NOMO-1 treated with dmso at 0.1 percent for 144 hours (cell line): ENCODE measurements at regions not wholly inside any gene's neighbourhood (a gene's known extent, or its start where the extent isn't known, plus 50 kb on each side); places are given as distances from the start of the nearest gene placed in this dataset.
"Not testable (repeated sequence)": the region's sequence is repeated elsewhere in the genome, so short reads cannot be mapped to it uniquely, and the experiment has no call there.

ENCODE experiments used
- DNase-seq: peaks from one replicate; lab custom pipeline; 2025; ENCODE audit not compliant: unreplicated experiment; lab: John Stamatoyannopoulos, UW

GRCh38 chr10:121357401-121357800 is 240.8 kb downstream of the FGFR2 start:
- DNase-seq: no peak

GRCh38 chr10:121362026-121362425 is 236.2 kb downstream of the FGFR2 start:
- DNase-seq: no peak

DNA sequence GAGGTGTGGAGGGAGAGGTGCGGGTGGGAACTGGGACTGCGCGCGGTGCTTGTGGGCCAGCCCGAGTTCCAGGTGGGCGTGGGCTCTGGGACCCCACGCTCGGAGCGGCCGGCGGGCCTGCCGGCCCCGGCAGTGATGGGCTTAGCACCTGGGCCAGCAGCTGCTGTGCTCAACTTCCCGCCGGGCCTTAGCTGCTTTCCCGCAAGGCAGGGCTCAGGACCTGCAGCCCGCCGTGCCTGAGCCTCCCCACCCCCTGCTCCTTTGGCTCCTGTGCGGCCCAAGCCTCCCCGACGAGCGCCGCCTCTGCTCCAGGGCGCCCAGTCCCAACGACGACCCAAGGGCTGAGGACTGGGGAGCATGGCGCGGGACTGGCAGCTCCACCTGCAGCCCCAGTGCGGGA is 232.7 kb downstream of the FGFR2 start:
- DNase-seq: no peak

DNA sequence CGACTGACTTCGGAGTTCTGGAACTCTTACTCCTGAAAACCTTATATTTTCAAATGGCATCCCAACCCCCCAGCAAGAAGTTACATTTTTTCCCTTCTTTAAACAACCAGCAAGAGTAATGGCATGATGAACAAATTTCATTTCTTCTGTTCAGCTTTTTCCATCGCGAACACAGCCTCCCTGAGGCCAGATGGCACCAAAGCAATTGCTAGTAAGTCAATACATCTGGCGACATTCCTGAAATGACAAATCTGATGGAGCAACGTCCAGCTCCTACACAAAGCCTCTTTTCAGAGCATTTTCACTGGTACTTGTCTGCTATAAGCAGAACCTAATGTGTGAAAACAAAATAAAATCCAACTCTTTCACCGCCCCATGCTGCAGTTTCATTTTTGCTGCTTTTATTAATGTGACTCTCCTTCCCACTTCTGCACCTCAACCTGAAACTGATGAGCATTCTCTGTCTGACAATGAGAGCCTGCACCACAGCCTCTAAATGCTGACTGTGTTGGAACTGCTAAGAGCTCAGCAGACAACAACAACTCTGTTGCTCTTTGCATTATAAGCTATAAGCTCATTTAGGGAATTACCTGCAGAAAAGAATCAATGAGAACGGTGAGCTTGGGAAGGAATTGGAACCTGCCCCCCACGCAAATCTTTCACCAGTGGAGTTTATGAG is 229.8 kb downstream of the FGFR2 start:
- no peak for DNase-seq

- DNase-seq: no peak
Observed at GRCh38 chr10:121369616-121370015, 228.6 kb downstream of the FGFR2 start.

DNA sequence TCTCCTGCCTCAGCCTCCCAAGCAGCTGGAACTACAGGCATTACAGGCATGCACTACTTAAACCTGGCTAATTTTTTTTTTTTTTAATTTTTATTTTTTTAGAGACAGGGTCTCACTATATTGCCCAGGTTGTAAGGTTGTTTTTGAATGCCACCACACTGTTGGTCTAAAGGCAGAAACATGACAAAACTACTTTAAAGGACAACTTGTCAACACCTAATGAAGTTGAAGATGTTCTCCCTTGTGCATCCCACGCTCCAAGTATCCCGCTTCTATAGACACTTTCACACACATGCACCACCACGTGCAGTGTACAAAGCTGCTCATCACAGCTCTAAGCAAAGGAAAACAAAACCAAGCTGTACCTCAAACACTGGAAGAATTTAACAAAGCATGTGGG is 226.4 kb downstream of the FGFR2 start:
- DNase-seq: no peak

- DNase-seq: no peak
Observed at GRCh38 chr10:121373411-121373810, 224.8 kb downstream of the FGFR2 start.

- no peak for DNase-seq
Observed at GRCh38 chr10:121374121-121374520, 224.1 kb downstream of the FGFR2 start.

- DNase-seq: no peak
Observed at GRCh38 chr10:121375172-121375571, 223.1 kb downstream of the FGFR2 start.

DNA sequence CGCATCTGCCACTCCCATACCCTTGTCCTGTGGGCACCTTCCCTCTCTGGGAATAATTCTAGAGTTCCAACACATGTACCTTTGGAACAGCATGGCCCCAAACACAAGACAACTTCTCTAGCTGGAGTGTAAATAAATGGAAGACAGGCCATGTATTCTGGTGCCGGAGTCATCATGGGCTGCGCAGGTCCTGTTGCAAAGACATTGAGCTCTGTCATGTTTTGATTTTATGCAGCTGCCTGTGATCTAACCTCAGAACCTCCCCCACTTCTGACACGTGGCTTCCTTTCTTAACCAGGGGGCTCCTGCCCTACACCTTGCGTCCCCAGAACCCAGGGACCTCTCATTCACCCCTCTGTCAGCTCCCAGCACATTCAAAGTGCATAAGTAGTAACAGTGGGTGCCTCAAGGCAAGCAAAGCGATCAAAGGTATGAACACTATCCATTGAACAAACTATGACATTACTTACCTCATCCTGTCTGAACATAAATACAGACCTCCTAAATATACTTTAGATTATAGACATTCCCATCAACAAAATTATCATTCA is 219.9 kb downstream of the FGFR2 start:
- no peak for DNase-seq

- DNase-seq: no peak
Observed at GRCh38 chr10:121379013-121379412, 219.2 kb downstream of the FGFR2 start.

- DNase-seq: no peak
Observed at GRCh38 chr10:121380211-121380610, 218.0 kb downstream of the FGFR2 start.

- not testable (repeated sequence) for DNase-seq
Observed at GRCh38 chr10:121382029-121382520, 216.2 kb downstream of the FGFR2 start.

DNA sequence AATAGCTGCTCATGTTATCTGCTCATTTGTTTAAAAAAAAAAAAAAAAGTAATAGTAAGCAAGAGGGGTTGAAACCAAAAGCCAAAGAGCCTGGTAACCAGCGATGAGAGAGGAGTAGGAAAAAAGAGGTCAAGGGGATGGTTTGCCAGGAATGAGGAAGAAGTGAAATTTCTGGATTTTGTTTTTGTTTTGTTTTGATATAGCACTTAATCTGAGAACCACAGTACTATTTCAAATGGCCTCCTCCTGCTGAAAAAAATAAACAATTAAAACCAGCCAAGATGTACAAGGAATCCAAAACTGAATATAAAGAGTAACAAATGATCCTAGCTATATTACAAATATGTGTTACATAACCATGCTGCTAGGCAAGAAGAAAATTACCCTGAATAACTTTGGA is 213.1 kb downstream of the FGFR2 start:
- DNase-seq: no peak

DNA sequence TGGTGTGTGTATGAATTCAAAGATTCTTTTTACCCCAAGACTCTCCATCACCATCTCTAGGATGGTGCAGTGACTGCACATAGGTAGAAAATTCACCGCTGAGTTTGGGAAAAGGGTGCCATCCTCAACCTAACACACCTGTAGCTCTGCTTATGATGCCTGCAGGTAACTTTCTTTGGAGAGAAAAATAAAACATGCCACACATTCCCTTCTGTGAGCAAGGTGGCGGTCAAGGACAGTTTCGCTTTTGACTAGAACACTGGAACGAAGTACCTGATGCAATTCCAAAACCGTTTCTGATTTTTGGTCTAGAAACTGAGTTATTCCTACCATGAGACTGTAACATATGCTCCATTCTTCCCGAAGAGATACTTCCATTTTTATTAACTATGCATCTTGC is 205.6 kb downstream of the FGFR2 start:
- DNase-seq: no peak

- DNase-seq: no peak
Observed at GRCh38 chr10:121393522-121393921, 204.7 kb downstream of the FGFR2 start.

GRCh38 chr10:121400507-121400906 is 197.7 kb downstream of the FGFR2 start:
- DNase-seq: not testable (repeated sequence)

- no peak for DNase-seq
Observed at GRCh38 chr10:121403527-121403926, 194.7 kb downstream of the FGFR2 start.

GRCh38 chr10:121404611-121405010 is 193.6 kb downstream of the FGFR2 start:
- no peak for DNase-seq

GRCh38 chr10:121405096-121405495 is 193.1 kb downstream of the FGFR2 start:
- no peak for DNase-seq

DNA sequence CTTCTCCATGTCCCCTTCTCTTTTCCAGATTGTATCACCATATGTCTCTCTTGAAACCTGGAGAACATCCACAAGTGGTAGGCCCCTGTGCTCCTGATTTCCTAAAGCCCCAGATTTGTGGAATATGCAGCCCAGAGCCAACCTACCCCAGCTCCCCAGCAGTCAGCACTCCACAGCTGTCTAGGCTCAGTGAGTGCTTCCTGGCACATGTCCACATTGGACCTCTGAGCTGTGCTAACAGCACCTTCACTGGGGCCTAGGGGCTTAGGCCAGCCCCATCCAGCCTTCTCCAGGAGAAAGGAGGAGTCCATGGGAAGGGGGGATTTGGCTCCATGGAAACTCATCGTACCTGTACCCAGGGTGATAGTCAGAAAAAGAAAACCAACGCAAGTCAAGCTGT is 192.7 kb downstream of the FGFR2 start:
- DNase-seq: no peak

GRCh38 chr10:121405953-121406352 is 192.3 kb downstream of the FGFR2 start:
- DNase-seq: no peak
